Lower leg skin (tissue), 3 donors: ENCODE measurements at regions not wholly inside any gene's neighbourhood (a gene's known extent, or its start where the extent isn't known, plus 50 kb on each side); places are given as distances from the start of the nearest gene placed in this dataset.

ENCODE experiments used
- POLR2A ChIP-seq, 2 donors: fragments of 450-650 bp; IDR thresholded peaks; one replicate each; pipeline ENCODE4 v1.6.1; 2016 to 2017; ENCODE audit warnings: antibody characterized with exemption in 2 of 2, mild to moderate bottlenecking in 1 of 2, moderate library complexity in 1 of 2
- TF ChIP-seq, protein P1 (sequence below), 3 donors: fragments of 450-650 bp; IDR thresholded peaks; one replicate each; pipeline ENCODE4 v1.5.1; 2016; ENCODE audit warnings: antibody characterized with exemption in 3 of 3, mild to moderate bottlenecking in 3 of 3, moderate library complexity in 2 of 3

DNA sequence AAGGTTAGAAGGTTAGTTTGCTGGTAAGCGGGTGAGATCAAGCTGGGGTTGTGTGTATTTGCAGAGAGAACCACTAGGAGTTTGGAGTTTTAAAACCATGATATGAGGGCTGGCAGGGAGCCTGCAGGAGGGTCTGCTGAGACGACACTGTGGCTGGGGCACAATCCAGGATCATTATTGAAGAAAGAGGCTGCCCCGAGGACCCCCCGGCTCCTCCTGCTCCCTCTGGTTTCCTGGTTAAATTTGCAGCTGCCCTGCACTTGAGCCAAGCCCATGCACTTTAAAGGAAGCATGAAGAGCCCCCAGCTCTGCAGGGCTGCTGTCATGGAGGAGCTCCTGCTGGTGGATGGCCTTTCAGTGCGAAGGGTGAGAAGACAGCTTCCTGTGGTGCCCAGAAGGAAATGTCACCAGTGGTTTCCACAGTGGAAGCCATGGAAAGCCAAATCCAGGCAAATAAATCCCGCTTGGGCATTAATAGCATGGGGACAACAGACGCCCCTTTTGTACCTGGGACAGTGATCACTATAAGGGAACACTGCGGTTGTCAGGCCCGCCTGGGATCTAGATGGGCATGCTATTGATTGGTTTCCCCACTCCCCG lies 140.7 kb downstream of the NSG2 start:
- TF ChIP-seq, protein P1, sequence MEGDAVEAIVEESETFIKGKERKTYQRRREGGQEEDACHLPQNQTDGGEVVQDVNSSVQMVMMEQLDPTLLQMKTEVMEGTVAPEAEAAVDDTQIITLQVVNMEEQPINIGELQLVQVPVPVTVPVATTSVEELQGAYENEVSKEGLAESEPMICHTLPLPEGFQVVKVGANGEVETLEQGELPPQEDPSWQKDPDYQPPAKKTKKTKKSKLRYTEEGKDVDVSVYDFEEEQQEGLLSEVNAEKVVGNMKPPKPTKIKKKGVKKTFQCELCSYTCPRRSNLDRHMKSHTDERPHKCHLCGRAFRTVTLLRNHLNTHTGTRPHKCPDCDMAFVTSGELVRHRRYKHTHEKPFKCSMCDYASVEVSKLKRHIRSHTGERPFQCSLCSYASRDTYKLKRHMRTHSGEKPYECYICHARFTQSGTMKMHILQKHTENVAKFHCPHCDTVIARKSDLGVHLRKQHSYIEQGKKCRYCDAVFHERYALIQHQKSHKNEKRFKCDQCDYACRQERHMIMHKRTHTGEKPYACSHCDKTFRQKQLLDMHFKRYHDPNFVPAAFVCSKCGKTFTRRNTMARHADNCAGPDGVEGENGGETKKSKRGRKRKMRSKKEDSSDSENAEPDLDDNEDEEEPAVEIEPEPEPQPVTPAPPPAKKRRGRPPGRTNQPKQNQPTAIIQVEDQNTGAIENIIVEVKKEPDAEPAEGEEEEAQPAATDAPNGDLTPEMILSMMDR (IDR thresholded peaks at IDR 0.05): no peak
- no peak for TF ChIP-seq POLR2A (IDR thresholded peaks at IDR 0.05)
